Neural cell (in vitro differentiated cells): ENCODE measurements at regions not wholly inside any gene's neighbourhood (a gene's known extent, or its start where the extent isn't known, plus 50 kb on each side); places are given as distances from the start of the nearest gene placed in this dataset.

ENCODE experiments used
- H2AFZ ChIP-seq: fragments of 200-600, 300-800 bp; sonication (generic), shearing (Covaris generic); 2 replicates; pipeline ENCODE4 v1.6.0; 2014; ENCODE audit warnings: low read depth, mild to moderate bottlenecking, antibody characterized with exemption, low read length, moderate library complexity
- H3F3A ChIP-seq: fragments of 200-600 bp; shearing (Covaris generic); 2 replicates; pipeline ENCODE4 v1.6.1; 2016; ENCODE audit warnings: mild to moderate bottlenecking, moderate library complexity, mixed read lengths, antibody characterized with exemption, low read length; ENCODE audit not compliant: insufficient read depth, poor library complexity, severe bottlenecking
- H3K27ac ChIP-seq: fragments of 200-600, 300-800 bp; sonication (generic), shearing (Covaris generic); 2 replicates; pipeline ENCODE4 v1.5.1; 2014; ENCODE audit warnings: mild to moderate bottlenecking, low read length, moderate library complexity
- H3K27me3 ChIP-seq: fragments of 300-800, 200-600 bp; sonication (generic), shearing (Covaris generic); 2 replicates; pipeline ENCODE4 v1.6.0; 2014; ENCODE audit warnings: mild to moderate bottlenecking, low read depth, low read length, moderate library complexity; ENCODE audit not compliant: insufficient read depth
- H3K36me3 ChIP-seq: fragments of 300-800, 200-600 bp; sonication (generic), shearing (Covaris generic); 2 replicates; pipeline ENCODE4 v1.5.1; 2014; ENCODE audit warnings: mild to moderate bottlenecking, antibody characterized with exemption, low read length, moderate library complexity; ENCODE audit not compliant: insufficient read depth
- H3K4me2 ChIP-seq: fragments of 300-800, 200-600 bp; sonication (generic), shearing (Covaris generic); 2 replicates; pipeline ENCODE4 v1.6.0; 2014; ENCODE audit warnings: mild to moderate bottlenecking, low read length
- H3K4me3 ChIP-seq: fragments of 300-800, 200-600 bp; sonication (generic), shearing (Covaris generic); 2 replicates; pipeline ENCODE4 v1.5.1; 2014; ENCODE audit warnings: mild to moderate bottlenecking, low read length, moderate library complexity
- H3K79me2 ChIP-seq: fragments of 200-600 bp; shearing (Covaris generic); replicated peaks from 2 replicates; pipeline ENCODE4 v1.6.0; 2014; ENCODE audit warnings: mild to moderate bottlenecking, low read length, moderate library complexity; ENCODE audit not compliant: insufficient read depth
- H3K9ac ChIP-seq: fragments of 300-800, 200-600 bp; sonication (generic), shearing (Covaris generic); 2 replicates; pipeline ENCODE4 v1.6.1; 2016; ENCODE audit warnings: mild to moderate bottlenecking, low read length, mixed read lengths
- H3K9me2 ChIP-seq: fragments of 200-600 bp; shearing (Covaris generic); 2 replicates; pipeline ENCODE4 v1.6.1; 2016; ENCODE audit warnings: mild to moderate bottlenecking, low read length, mixed read lengths; ENCODE audit not compliant: insufficient read depth
- H3K9me3 ChIP-seq: fragments of 200-600, 300-800 bp; sonication (generic), shearing (Covaris generic); 2 replicates; pipeline ENCODE4 v1.6.1; 2016; ENCODE audit warnings: mild to moderate bottlenecking, mixed run types, low read length, moderate library complexity, mixed read lengths
- H4K20me1 ChIP-seq: fragments of 200-600 bp; shearing (Covaris generic); 2 replicates; pipeline ENCODE4 v1.6.1; 2016; ENCODE audit warnings: mild to moderate bottlenecking, mixed run types; ENCODE audit not compliant: insufficient read depth
- CTCF ChIP-seq: fragments of 450-650 bp; IDR thresholded peaks from 2 replicates; pipeline ENCODE4 v1.5.1; 2014; ENCODE audit warnings: antibody characterized with exemption, mild to moderate bottlenecking, moderate library complexity; ENCODE audit not compliant: poor library complexity, severe bottlenecking
- EP300 ChIP-seq: fragments of 450-650 bp; conservative IDR thresholded peaks from 2 replicates; pipeline ENCODE4 v1.6.1; 2014; ENCODE audit warnings: antibody characterized with exemption, mild to moderate bottlenecking, moderate library complexity; ENCODE audit not compliant: poor library complexity, severe bottlenecking
- EZH2 ChIP-seq: fragments of 200-600, 300-800 bp; shearing (Covaris generic), sonication (generic); IDR thresholded peaks from 2 replicates; pipeline ENCODE4 v1.6.1; 2014; ENCODE audit warnings: antibody characterized with exemption, low read length, borderline replicate concordance, mild to moderate bottlenecking; ENCODE audit not compliant: insufficient read depth, poor library complexity, severe bottlenecking
- MXI1 ChIP-seq: fragments of 450-650 bp; conservative IDR thresholded peaks from 2 replicates; pipeline ENCODE4 v1.6.1; 2014; ENCODE audit warnings: antibody characterized with exemption, mild to moderate bottlenecking; ENCODE audit not compliant: poor library complexity, severe bottlenecking
- POLR2AphosphoS5 ChIP-seq: IDR thresholded peaks from 2 replicates; pipeline ENCODE4 v1.6.1; 2012
- RAD21 ChIP-seq: fragments of 450-650 bp; conservative IDR thresholded peaks from 2 replicates; pipeline ENCODE4 v1.6.1; 2014; ENCODE audit warnings: antibody characterized with exemption, mild to moderate bottlenecking, moderate library complexity
- REST ChIP-seq: IDR thresholded peaks from 2 replicates; pipeline ENCODE4 v1.6.1; 2012; ENCODE audit warnings: borderline replicate concordance
- SMC3 ChIP-seq: fragments of 450-650 bp; conservative IDR thresholded peaks from 2 replicates; pipeline ENCODE4 v1.6.1; 2014; ENCODE audit warnings: antibody characterized with exemption, mild to moderate bottlenecking, moderate library complexity; ENCODE audit not compliant: poor library complexity
- TAF1 ChIP-seq: IDR thresholded peaks from 2 replicates; pipeline ENCODE4 v1.6.1; 2012; ENCODE audit warnings: low read depth

DNA sequence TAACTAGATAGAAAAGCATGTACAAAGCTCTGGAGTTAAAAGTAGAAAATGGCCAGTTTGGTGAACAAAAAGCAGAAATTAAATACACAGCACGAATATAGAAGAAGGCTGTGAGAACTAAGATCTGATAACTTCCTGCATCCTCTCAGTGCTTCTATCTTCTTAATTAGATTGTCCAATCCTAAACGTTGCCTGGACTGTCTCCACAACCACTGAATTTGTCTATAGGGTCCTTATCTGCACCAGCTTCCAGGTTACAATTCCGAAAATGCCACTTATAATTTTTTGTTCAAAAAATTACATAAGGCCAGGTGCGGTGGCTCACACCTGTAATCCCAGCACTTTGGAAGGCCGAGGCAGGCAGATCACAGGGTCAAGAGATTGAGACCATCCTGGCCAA is 626.3 kb downstream of the TBL1XR1 start:
- no peak overlapping the region for H3K27ac ChIP-seq
- no peak overlapping the region for H3K4me3 ChIP-seq
- no peaks in the 10 kb centered on the region for H3F3A ChIP-seq
- no peak overlapping the region for H2AFZ ChIP-seq
- no peaks in the 10 kb centered on the region for H4K20me1 ChIP-seq
- TF ChIP-seq RAD21 = no peak
- no peak for TF ChIP-seq CTCF
- TF ChIP-seq EP300 = no peak
- TF ChIP-seq EZH2 = no peak
- TF ChIP-seq POLR2AphosphoS5 = no peak
- TF ChIP-seq MXI1 = no peak
- TF ChIP-seq SMC3 = no peak
- no peak for TF ChIP-seq TAF1
- no peak for TF ChIP-seq REST
- H3K9ac ChIP-seq = no peak overlapping the region
- no peaks in the 10 kb centered on the region for H3K9me3 ChIP-seq
- no peaks in the 10 kb centered on the region for H3K27me3 ChIP-seq
- H3K4me2 ChIP-seq = no peak overlapping the region
- no peaks in the 10 kb centered on the region for H3K79me2 ChIP-seq
- H3K36me3 ChIP-seq = no peaks in the 10 kb centered on the region
- no peaks in the 10 kb centered on the region for H3K9me2 ChIP-seq

GRCh38 chr3:176568189-176568588 is 629.1 kb downstream of the TBL1XR1 start:
- H3K9ac ChIP-seq = no peak overlapping the region
- no peaks in the 10 kb centered on the region for H3K79me2 ChIP-seq
- no peak overlapping the region for H3K27ac ChIP-seq
- H3F3A ChIP-seq = no peaks in the 10 kb centered on the region
- H3K27me3 ChIP-seq = no peaks in the 10 kb centered on the region
- H3K4me3 ChIP-seq = no peak overlapping the region
- H2AFZ ChIP-seq = no peak overlapping the region
- H3K4me2 ChIP-seq = no peak overlapping the region
- H3K9me3 ChIP-seq = no peaks in the 10 kb centered on the region
- no peaks in the 10 kb centered on the region for H3K36me3 ChIP-seq
- no peak for TF ChIP-seq MXI1
- no peak for TF ChIP-seq SMC3
- no peak for TF ChIP-seq CTCF
- TF ChIP-seq RAD21 = no peak
- no peak for TF ChIP-seq TAF1
- TF ChIP-seq EP300 = no peak
- TF ChIP-seq POLR2AphosphoS5 = no peak
- no peak for TF ChIP-seq EZH2
- no peak for TF ChIP-seq REST
- H3K9me2 ChIP-seq = no peaks in the 10 kb centered on the region
- no peaks in the 10 kb centered on the region for H4K20me1 ChIP-seq
